GM19438 (cell line): ENCODE measurements at regions not wholly inside any gene's neighbourhood (a gene's known extent, or its start where the extent isn't known, plus 50 kb on each side); places are given as distances from the start of the nearest gene placed in this dataset.

Source experiments
- ATAC-seq: cut with Tn5 transposase; IDR thresholded peaks from one replicate; pipeline ENCODE4 v1.9.1; 2021; ENCODE audit warnings: low read depth; ENCODE audit not compliant: unreplicated experiment

- no peak for ATAC-seq
These were observed 60.3 kb upstream of the CLDN10 start for GRCh38 chr13:95492044-95492801.

- no peak for ATAC-seq
These were observed 58.3 kb upstream of the CLDN10 start for GRCh38 chr13:95494082-95494681.

- ATAC-seq: no peak
These were observed 56.0 kb upstream of the CLDN10 start for GRCh38 chr13:95496485-95496884.

GRCh38 chr13:95497381-95497807 is 55.1 kb upstream of the CLDN10 start:
- ATAC-seq: no peak

- no peak for ATAC-seq
These were observed 53.6 kb upstream of the CLDN10 start for GRCh38 chr13:95498886-95499285.

GRCh38 chr13:95499811-95500712 is 52.5 kb upstream of the CLDN10 start:
- ATAC-seq: no peak

GRCh38 chr13:95502216-95502615 is 50.3 kb upstream of the CLDN10 start:
- ATAC-seq: no peak
